GM19239 (cell line): ENCODE measurements at regions not wholly inside any gene's neighbourhood (a gene's known extent, or its start where the extent isn't known, plus 50 kb on each side); places are given as distances from the start of the nearest gene placed in this dataset.

ENCODE experiments used
- DNase-seq: peaks from one replicate; pipeline ENCODE4 v3.0.0; 2011; ENCODE audit warnings: low spot score; ENCODE audit not compliant: insufficient read length
- FAIRE-seq: peaks from 2 replicates; lab custom pipeline; 2011; peaks lifted over from hg19 to GRCh38; lab: Jason Lieb, UNC

GRCh38 chr2:57097855-57098254, 914.1 kb downstream of the CCDC85A start:
- FAIRE-seq: no peak

GRCh38 chr2:57100436-57100835, 916.6 kb downstream of the CCDC85A start:
- DNase-seq (no peak), FAIRE-seq (no peak)

More at GRCh38 chr2:57097855-57098254, 914.1 kb downstream of the CCDC85A start:
- no peak for DNase-seq

GRCh38 chr2:57105694-57106093, 921.9 kb downstream of the CCDC85A start:
- no peak for FAIRE-seq
- no peak for DNase-seq

GRCh38 chr2:57107353-57107752, 923.6 kb downstream of the CCDC85A start:
- no peak for FAIRE-seq
- DNase-seq: no peak

GRCh38 chr2:57111531-57111930, 927.7 kb downstream of the CCDC85A start:
- DNase-seq (no peak), FAIRE-seq (no peak)

GRCh38 chr2:57119141-57119540, 927.5 kb upstream of the VRK2 start:
- no peak for FAIRE-seq

GRCh38 chr2:57126410-57126809, 920.2 kb upstream of the VRK2 start:
- FAIRE-seq (no peak), DNase-seq (no peak)

More at GRCh38 chr2:57119141-57119540, 927.5 kb upstream of the VRK2 start:
- no peak for DNase-seq

GRCh38 chr2:57139179-57139578, 907.4 kb upstream of the VRK2 start:
- no peak for DNase-seq
- FAIRE-seq: no peak

GRCh38 chr2:57141269-57141668, 905.3 kb upstream of the VRK2 start:
- DNase-seq: no peak
- no peak for FAIRE-seq

- FAIRE-seq: no peak
Observed at GRCh38 chr2:57146951-57147350, 899.7 kb upstream of the VRK2 start.

GRCh38 chr2:57156231-57156924, 890.2 kb upstream of the VRK2 start:
- DNase-seq (no peak), FAIRE-seq (no peak)

More at GRCh38 chr2:57146951-57147350, 899.7 kb upstream of the VRK2 start:
- no peak for DNase-seq

GRCh38 chr2:57160976-57161375, 885.6 kb upstream of the VRK2 start:
- FAIRE-seq (no peak), DNase-seq (no peak)

- no peak for DNase-seq
- no peak for FAIRE-seq
Observed at GRCh38 chr2:57177176-57177575, 869.4 kb upstream of the VRK2 start.

GRCh38 chr2:57180042-57180567, 866.5 kb upstream of the VRK2 start:
- no peak for DNase-seq
- FAIRE-seq: no peak

GRCh38 chr2:57180678-57181077, 865.9 kb upstream of the VRK2 start:
- FAIRE-seq: no peak

GRCh38 chr2:57181315-57182038, 865.1 kb upstream of the VRK2 start:
- FAIRE-seq (no peak), DNase-seq (no peak)

More at GRCh38 chr2:57180678-57181077, 865.9 kb upstream of the VRK2 start:
- no peak for DNase-seq

GRCh38 chr2:57182916-57183315, 863.7 kb upstream of the VRK2 start:
- no peak for DNase-seq

GRCh38 chr2:57185568-57185967, 861.0 kb upstream of the VRK2 start:
- FAIRE-seq (no peak), DNase-seq (no peak)

More at GRCh38 chr2:57182916-57183315, 863.7 kb upstream of the VRK2 start:
- no peak for FAIRE-seq

- FAIRE-seq (no peak), DNase-seq (no peak)
Observed at GRCh38 chr2:57190007-57190406, 856.6 kb upstream of the VRK2 start.

- DNase-seq: no peak
- FAIRE-seq: no peak
Observed at GRCh38 chr2:57199663-57200062, 846.9 kb upstream of the VRK2 start.

- no peak for FAIRE-seq
- DNase-seq: no peak
Observed at GRCh38 chr2:57204364-57204763, 842.2 kb upstream of the VRK2 start.
